ENCODE measurements at regions not wholly inside any gene's neighbourhood (a gene's known extent, or its start where the extent isn't known, plus 50 kb on each side); places are given as distances from the start of the nearest gene placed in this dataset.

DNA sequence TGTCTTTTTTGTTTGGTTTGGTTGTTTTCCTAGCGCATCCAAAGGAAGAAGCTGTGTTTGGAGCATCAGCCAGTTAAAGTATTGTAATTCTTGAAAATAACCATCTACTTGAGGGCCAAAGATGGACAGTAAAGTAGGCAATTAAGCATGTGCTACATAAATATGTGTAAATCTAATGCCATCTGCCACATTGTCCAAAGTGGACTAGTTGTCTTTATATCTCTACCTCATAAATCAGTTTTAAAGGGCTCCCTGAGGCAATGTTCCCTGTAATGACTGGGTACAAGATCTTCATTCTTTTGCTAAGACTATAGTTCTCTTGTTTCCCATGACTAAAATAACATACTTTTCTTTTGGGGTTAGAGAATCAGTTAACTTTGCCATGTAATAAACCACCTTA, 460.0 kb upstream of the RARB start:
- CTCF ChIA-PET (ENCODE audit: partially characterized antibody) = interaction anchor here (2.0 to 3.3 kb wide), 2 partner anchors 36 to 626 kb away, joined by 4 to 10 read pairs; no protein-coding TSS in a partner anchor
- no peak for FAIRE-seq
- WGBS, 2 experiments (ENCODE audit: extremely low coverage in 1 of 2, insufficient coverage in 1 of 2, insufficient read length in 1 of 2, insufficient replicate concordance in 2 of 2, low coverage in 1 of 2, low lambda C conversion rate in 2 of 2, missing lambda C conversion rate in 1 of 2) = 100% methylated on average over 1 of the region's 1 CpG; no CpG with 5 or more reads in 1 of the 2 experiments

More for the DNA sequence above, 460.0 kb upstream of the RARB start:
- Histone ChIP-seq H4K8ac (ENCODE audit: extremely low read depth, insufficient read depth, low read length) (no peak overlapping the region), H3K27ac (ENCODE audit: low read depth, low read length) (no peak overlapping the region), H4K5ac (ENCODE audit: insufficient read length, low read depth, low read length) (no peak overlapping the region), H3K9ac (replicated peaks in 1 of 4; ENCODE audit: extremely low read depth in 1 of 4, low read depth in 3 of 4, low read length in 3 of 4) (no peak overlapping the region), H3K4me1 (replicated peaks in 1 of 4; ENCODE audit: control insufficient read depth in 3 of 4, insufficient read depth in 4 of 4, low read length in 3 of 4) (no peaks in the 10 kb centered on the region), H4K91ac (replicated peaks; ENCODE audit: insufficient read length, low read length) (no peak overlapping the region), H3K4me3 (ENCODE audit: extremely low read depth in 1 of 4, insufficient read depth in 2 of 4, low read depth in 3 of 4, low read length in 4 of 4) (no peak overlapping the region), H3K23me2 (ENCODE audit: low read depth, low read length) (no peaks in the 10 kb centered on the region), H3K4ac (replicated peaks; ENCODE audit: insufficient read length, low read depth, low read length) (no peak overlapping the region), H3K14ac (ENCODE audit: insufficient read length) (no peak overlapping the region), H3K79me2 (ENCODE audit: control insufficient read depth in 1 of 2, insufficient read depth in 2 of 2, low read length in 2 of 2) (no peaks in the 10 kb centered on the region), H2BK120ac (replicated peaks; ENCODE audit: low read depth, low read length) (no peak overlapping the region), H3K18ac (ENCODE audit: extremely low read depth, low read length) (no peak overlapping the region), H3K36me3 (ENCODE audit: control insufficient read depth in 2 of 4, insufficient read depth in 4 of 4, low read length in 3 of 4) (no peaks in the 10 kb centered on the region), H3K4me2 (ENCODE audit: insufficient read depth in 1 of 2, low read depth in 2 of 2, low read length in 2 of 2) (no peak overlapping the region), H2AFZ (ENCODE audit: low read length) (no peak overlapping the region), H4K20me1 (replicated peaks in 1 of 2; ENCODE audit: control insufficient read depth in 1 of 2, insufficient read depth in 2 of 2, low read length in 2 of 2) (no peaks in the 10 kb centered on the region), H2BK15ac (ENCODE audit: low read length) (no peak overlapping the region), H3K23ac (ENCODE audit: insufficient read length) (no peak overlapping the region), H3K56ac (replicated peaks; ENCODE audit: insufficient read length, low read depth, low read length) (no peak overlapping the region), H2BK5ac (ENCODE audit: low read depth, low read length) (no peak overlapping the region), H3K27me3 (replicated peaks in 1 of 4; ENCODE audit: control insufficient read depth in 3 of 4, extremely low read depth in 1 of 4, insufficient read depth in 3 of 4, low read length in 3 of 4) (no peaks in the 10 kb centered on the region; a peak in 1 of 7 replicates), H3K9me3 (ENCODE audit: insufficient read depth in 2 of 2, low read depth in 1 of 2, low read length in 1 of 2) (no peaks in the 10 kb centered on the region), H2BK12ac (ENCODE audit: low read depth, low read length) (no peak overlapping the region), H2AK5ac (ENCODE audit: low read depth, low read length) (no peak overlapping the region), H3K79me1 (ENCODE audit: low read depth, low read length) (no peaks in the 10 kb centered on the region), H2BK20ac (ENCODE audit: low read length) (no peak overlapping the region)
- POLR2A ChIA-PET (ENCODE audit: partially characterized antibody) = no interaction called here
- no peak for DNase-seq (ENCODE audit: low read depth in 1 of 2, low spot score in 2 of 2)
- TF ChIP-seq NRF1 (IDR thresholded peaks at IDR 0.05; ENCODE audit: low read depth, low read length) = no peak
- no peak for TF ChIP-seq NANOG (IDR thresholded peaks at IDR 0.05; ENCODE audit: insufficient read depth, low read depth, low read length, poor library complexity, severe bottlenecking)
- TF ChIP-seq SUZ12 (IDR thresholded peaks at IDR 0.05; ENCODE audit: low read length) = no peak

Measured in H1 (cell line).